ENCODE measurements at regions not wholly inside any gene's neighbourhood (a gene's known extent, or its start where the extent isn't known, plus 50 kb on each side); places are given as distances from the start of the nearest gene placed in this dataset.

DNA sequence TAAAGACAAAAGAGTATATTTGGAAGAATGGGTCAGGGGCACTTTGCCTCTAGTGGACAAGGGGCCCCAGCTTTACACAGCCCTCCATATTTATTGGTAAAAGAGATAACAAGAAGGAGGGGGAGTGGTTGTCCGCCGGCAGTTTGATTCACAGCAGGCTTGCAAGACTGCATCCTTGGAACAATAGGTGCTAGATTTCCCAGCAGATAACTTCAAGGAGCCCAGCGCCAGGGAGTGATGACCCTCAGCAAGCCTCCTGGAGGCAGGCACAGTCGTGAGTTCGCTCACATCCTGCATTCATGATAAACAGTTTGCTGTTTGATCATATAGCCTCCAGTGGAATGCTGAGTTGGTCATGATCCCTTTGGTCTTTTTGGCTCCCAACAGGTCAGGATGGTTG is 67.8 kb upstream of the INCENP start:
- H3K27me3 Mint-ChIP-seq: no peaks in the 10 kb centered on the region
- ChIA-PET CTCF (no interaction called here), POLR2A (no interaction called here)
- no peak for DNase-seq
- no peak for ATAC-seq
- intact Hi-C loops (cut with micrococcal nuclease): no loop called here
- no peaks in the 10 kb centered on the region for H3K36me3 Mint-ChIP-seq (ENCODE audit: low read depth)
- H3K27ac Mint-ChIP-seq: no peak overlapping the region
- H3K4me1 Mint-ChIP-seq (ENCODE audit: low read depth): no peaks in the 10 kb centered on the region
- H3K4me3 Mint-ChIP-seq: no peak overlapping the region
- TF ChIP-seq, protein P1, sequence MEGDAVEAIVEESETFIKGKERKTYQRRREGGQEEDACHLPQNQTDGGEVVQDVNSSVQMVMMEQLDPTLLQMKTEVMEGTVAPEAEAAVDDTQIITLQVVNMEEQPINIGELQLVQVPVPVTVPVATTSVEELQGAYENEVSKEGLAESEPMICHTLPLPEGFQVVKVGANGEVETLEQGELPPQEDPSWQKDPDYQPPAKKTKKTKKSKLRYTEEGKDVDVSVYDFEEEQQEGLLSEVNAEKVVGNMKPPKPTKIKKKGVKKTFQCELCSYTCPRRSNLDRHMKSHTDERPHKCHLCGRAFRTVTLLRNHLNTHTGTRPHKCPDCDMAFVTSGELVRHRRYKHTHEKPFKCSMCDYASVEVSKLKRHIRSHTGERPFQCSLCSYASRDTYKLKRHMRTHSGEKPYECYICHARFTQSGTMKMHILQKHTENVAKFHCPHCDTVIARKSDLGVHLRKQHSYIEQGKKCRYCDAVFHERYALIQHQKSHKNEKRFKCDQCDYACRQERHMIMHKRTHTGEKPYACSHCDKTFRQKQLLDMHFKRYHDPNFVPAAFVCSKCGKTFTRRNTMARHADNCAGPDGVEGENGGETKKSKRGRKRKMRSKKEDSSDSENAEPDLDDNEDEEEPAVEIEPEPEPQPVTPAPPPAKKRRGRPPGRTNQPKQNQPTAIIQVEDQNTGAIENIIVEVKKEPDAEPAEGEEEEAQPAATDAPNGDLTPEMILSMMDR (IDR thresholded peaks at IDR 0.05): no peak
- H3K9me3 Mint-ChIP-seq: no peaks in the 10 kb centered on the region

DNA sequence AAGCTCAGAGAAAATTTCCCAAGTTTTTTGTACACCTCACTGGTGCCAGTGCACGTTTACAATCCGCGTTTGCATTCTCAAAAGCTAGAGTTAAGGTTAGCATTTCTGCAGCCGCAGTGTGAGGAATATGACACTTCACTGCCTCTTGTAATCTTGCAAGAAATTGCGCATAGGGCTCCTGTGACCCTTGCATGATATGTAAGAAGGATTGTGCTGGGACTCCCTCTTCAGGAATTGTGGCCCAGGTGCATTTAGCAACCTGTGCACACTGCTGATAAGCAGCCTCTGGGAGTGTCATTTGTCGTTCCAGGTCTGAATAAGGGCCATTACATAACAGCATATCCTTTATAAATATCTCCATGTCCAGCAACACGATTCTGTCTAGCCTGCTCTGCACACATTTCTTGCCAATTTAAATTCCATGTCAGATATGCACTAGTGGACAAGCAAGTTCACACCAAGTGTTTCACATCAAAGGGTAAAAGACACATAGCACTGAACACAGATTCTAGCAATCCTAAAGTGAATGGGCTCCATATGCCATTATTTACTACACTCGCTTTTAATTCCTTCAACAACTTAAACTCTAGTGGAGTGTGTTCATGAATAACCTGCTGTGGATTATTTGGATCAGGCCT is 69.2 kb upstream of the INCENP start:
- Mint-ChIP-seq H3K9me3 (no peaks in the 10 kb centered on the region), H3K36me3 (ENCODE audit: low read depth) (no peaks in the 10 kb centered on the region), H3K27ac (no peak overlapping the region), H3K4me3 (no peak overlapping the region), H3K27me3 (no peaks in the 10 kb centered on the region), H3K4me1 (ENCODE audit: low read depth) (no peaks in the 10 kb centered on the region)
- TF ChIP-seq, protein P1 (IDR thresholded peaks at IDR 0.05): no peak
- CTCF ChIA-PET: interaction anchor here (4.0 kb wide), 1 partner anchor 155 kb away, joined by 18 read pairs; no protein-coding TSS in a partner anchor
- ATAC-seq (no peak), DNase-seq (peak; percentile 24)
- POLR2A ChIA-PET: no interaction called here
- intact Hi-C loops (cut with micrococcal nuclease): no loop called here

DNA sequence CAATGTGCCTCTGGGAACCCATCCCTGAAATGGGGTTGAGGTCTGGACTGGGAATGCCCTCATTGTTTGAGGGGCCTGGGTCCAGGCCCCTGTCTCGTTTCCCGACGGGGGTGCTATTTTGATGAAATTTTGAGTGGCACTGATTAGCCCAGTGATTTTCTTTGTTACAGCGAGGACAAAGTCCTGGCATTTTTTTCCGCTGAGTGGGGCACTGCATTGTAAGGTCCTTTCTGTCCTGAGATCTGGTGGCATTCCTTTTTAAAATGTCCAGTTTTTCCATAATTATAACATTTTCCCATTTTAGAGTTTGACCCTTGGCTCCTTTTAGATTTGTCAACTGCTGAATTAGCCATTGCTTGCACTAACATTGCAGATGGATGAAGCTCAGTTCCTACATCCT is 69.7 kb upstream of the INCENP start:
- Mint-ChIP-seq H3K4me1 (ENCODE audit: low read depth) (no peaks in the 10 kb centered on the region), H3K9me3 (no peaks in the 10 kb centered on the region), H3K27me3 (no peaks in the 10 kb centered on the region), H3K4me3 (no peak overlapping the region), H3K36me3 (ENCODE audit: low read depth) (no peaks in the 10 kb centered on the region), H3K27ac (no peak overlapping the region)
- intact Hi-C loops (cut with micrococcal nuclease): no loop called here
- TF ChIP-seq, protein P1 (IDR thresholded peaks at IDR 0.05): no peak
- no peak for DNase-seq
- POLR2A ChIA-PET: no interaction called here
- CTCF ChIA-PET: interaction anchor here (4.0 kb wide), 1 partner anchor 155 kb away, joined by 18 read pairs; no protein-coding TSS in a partner anchor
- ATAC-seq: no peak

DNA sequence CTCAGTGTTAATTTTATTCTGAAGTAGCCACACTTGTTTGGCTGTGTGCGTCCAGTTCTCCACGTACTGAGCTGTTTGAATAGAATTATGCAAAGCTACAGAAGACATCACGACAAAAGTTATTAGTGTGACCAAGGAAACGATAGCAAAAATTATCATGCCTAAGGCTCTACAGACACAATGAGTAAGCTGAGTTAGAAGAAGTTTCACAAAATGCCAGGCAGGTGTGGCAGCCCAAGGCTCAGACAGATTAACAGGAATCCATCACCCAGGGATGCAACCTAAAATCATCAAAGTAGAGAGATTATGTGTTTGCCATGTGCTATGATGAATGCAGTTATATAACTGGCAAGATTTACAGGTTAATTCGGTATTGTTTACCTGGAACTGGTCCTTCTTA is 73.1 kb upstream of the INCENP start:
- POLR2A ChIA-PET: no interaction called here
- H3K36me3 Mint-ChIP-seq (ENCODE audit: low read depth): no peaks in the 10 kb centered on the region
- no peak for ATAC-seq
- TF ChIP-seq, protein P1 (IDR thresholded peaks at IDR 0.05): no peak
- no peak overlapping the region for H3K27ac Mint-ChIP-seq
- no peak overlapping the region for H3K4me3 Mint-ChIP-seq
- intact Hi-C loops (cut with micrococcal nuclease): no loop called here
- CTCF ChIA-PET: interaction anchor here (3.2 to 4.0 kb wide), 2 partner anchors 31 to 151 kb away, joined by 12 to 18 read pairs; no protein-coding TSS in a partner anchor
- no peaks in the 10 kb centered on the region for H3K27me3 Mint-ChIP-seq
- H3K9me3 Mint-ChIP-seq: no peaks in the 10 kb centered on the region
- no peaks in the 10 kb centered on the region for H3K4me1 Mint-ChIP-seq (ENCODE audit: low read depth)
- DNase-seq: no peak

DNA sequence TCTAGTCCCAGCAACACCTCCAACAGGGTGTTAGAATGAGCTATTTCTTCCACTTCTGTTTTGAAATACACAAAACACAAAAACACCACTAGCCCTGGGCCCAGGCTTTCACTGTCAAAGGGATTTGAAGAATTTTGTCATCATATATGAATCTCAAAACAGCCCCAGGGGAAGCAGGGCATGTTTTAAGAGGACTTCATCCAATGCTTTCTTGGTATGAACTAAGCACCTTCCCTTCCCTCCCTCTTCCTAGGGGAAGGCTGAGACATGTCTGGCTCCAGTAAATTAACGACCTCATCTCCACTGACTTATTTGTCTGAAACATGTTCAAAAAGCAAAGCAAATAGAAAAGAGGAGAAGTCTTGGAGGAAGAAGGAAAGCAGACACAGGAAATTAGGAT is 75.7 kb upstream of the INCENP start:
- CTCF ChIA-PET: no interaction called here
- TF ChIP-seq, protein P1 (IDR thresholded peaks at IDR 0.05): no peak

More for the DNA sequence above, 75.7 kb upstream of the INCENP start:
- Mint-ChIP-seq H3K27me3 (no peaks in the 10 kb centered on the region), H3K4me1 (ENCODE audit: low read depth) (no peaks in the 10 kb centered on the region), H3K36me3 (ENCODE audit: low read depth) (no peaks in the 10 kb centered on the region), H3K4me3 (no peak overlapping the region), H3K27ac (no peak overlapping the region), H3K9me3 (no peaks in the 10 kb centered on the region)
- intact Hi-C loops (cut with micrococcal nuclease): no loop called here
- ATAC-seq (no peak), DNase-seq (no peak)
- POLR2A ChIA-PET: interaction anchor here (0.6 kb wide), 1 partner anchor 51 kb away, joined by 3 read pairs; no protein-coding TSS in a partner anchor
